ENCODE measurements at regions not wholly inside any gene's neighbourhood (a gene's known extent, or its start where the extent isn't known, plus 50 kb on each side); places are given as distances from the start of the nearest gene placed in this dataset.
A peak's percentile ranks its signal among the peaks of the same experiment; 100 is the strongest.

- Histone ChIP-seq H3K36me3 (ENCODE audit: low read depth) (no peaks in the 10 kb centered on the region), H3K4me1 (ENCODE audit: low read depth) (no peaks in the 10 kb centered on the region), H3K9me3 (peaks cover 33% of the 10 kb centered on the region), H3K4me3 (no peak overlapping the region)
- no peak for TF ChIP-seq CTCF (IDR thresholded peaks at IDR 0.05)
- intact Hi-C loops (cut with DNase I, micrococcal nuclease): no loop called here
- DNase-seq (no peak), ATAC-seq (no peak)
Measured at GRCh38 chr20:60286764-60287163, 328.5 kb downstream of the CDH26 start.

DNA sequence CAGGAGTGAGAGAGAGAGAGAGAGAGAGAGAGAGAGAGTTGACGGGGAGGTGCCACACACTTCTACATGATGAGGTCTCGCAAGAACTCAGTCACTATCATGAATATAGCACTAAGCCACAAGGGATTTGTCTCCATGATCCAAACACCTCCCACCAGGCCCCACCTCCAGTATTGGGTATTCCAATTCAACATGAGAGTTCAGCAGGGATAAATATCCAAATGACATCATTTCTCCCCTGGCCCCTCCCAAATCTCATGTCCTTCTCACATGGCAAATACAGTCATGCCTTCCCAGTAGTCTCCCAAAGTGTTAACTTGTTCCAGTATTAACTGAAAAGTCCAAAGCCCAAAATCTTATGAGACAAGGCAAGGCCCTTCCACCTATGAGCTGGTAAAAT is 330.7 kb downstream of the CDH26 start:
- no peaks in the 10 kb centered on the region for H3K4me1 ChIP-seq (ENCODE audit: low read depth)
- ATAC-seq (no peak), DNase-seq (no peak)
- intact Hi-C loops (cut with DNase I, micrococcal nuclease): no loop called here
- H3K36me3 ChIP-seq (ENCODE audit: low read depth): no peaks in the 10 kb centered on the region
- H3K4me3 ChIP-seq: no peak overlapping the region
- peaks cover 19% of the 10 kb centered on the region for H3K9me3 ChIP-seq
- TF ChIP-seq CTCF (IDR thresholded peaks at IDR 0.05): no peak

DNA sequence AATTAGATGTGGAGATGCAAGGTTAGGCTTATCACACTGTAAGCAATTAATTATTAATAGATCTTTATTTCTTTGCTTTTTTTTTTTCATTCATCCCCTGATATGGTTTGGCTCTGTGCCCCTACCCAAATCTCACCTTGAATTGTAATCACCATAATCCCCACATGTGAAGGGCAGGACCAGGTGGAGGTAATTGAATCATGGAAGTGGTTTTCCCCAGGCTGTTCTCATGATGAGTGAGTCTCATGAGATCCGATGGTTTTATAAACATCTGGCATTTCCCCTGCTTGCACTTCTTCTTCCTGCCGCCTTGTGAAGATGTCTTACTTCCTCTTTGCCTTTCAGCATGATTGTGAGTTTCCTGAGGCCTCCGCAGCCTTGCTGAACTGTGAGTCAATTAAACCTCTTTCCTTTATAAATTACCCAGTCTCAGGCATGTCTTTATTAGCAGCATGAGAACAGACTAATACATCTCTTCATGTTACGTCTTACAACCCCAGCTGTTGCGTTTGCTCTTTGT is 333.8 kb downstream of the CDH26 start:
- no peak for TF ChIP-seq CTCF (IDR thresholded peaks at IDR 0.05)
- DNase-seq (no peak), ATAC-seq (no peak)
- Histone ChIP-seq H3K9me3 (peaks cover 16% of the 10 kb centered on the region), H3K4me3 (no peak overlapping the region), H3K4me1 (ENCODE audit: low read depth) (no peaks in the 10 kb centered on the region), H3K36me3 (ENCODE audit: low read depth) (no peaks in the 10 kb centered on the region)
- intact Hi-C loops (cut with DNase I, micrococcal nuclease): no loop called here

- Histone ChIP-seq H3K36me3 (ENCODE audit: low read depth) (no peaks in the 10 kb centered on the region), H3K4me1 (ENCODE audit: low read depth) (no peaks in the 10 kb centered on the region), H3K4me3 (no peak overlapping the region), H3K9me3 (peaks cover 11% of the 10 kb centered on the region)
- intact Hi-C loops (cut with DNase I, micrococcal nuclease): no loop called here
- no peak for TF ChIP-seq CTCF (IDR thresholded peaks at IDR 0.05)
- no peak for ATAC-seq
- no peak for DNase-seq
Measured at GRCh38 chr20:60294632-60295031, 336.4 kb downstream of the CDH26 start.

GRCh38 chr20:60295214-60295613 is 337.0 kb downstream of the CDH26 start:
- H3K4me1 ChIP-seq (ENCODE audit: low read depth): no peaks in the 10 kb centered on the region
- no peaks in the 10 kb centered on the region for H3K36me3 ChIP-seq (ENCODE audit: low read depth)
- H3K9me3 ChIP-seq: peaks cover 5% of the 10 kb centered on the region
- no peak overlapping the region for H3K4me3 ChIP-seq
- TF ChIP-seq CTCF (IDR thresholded peaks at IDR 0.05): no peak
- DNase-seq (no peak), ATAC-seq (no peak)
- intact Hi-C loops (cut with DNase I, micrococcal nuclease): no loop called here

- no peaks in the 10 kb centered on the region for H3K4me1 ChIP-seq (ENCODE audit: low read depth)
- TF ChIP-seq CTCF (IDR thresholded peaks at IDR 0.05): no peak
- DNase-seq (no peak), ATAC-seq (peak; percentile 30)
- no peaks in the 10 kb centered on the region for H3K36me3 ChIP-seq (ENCODE audit: low read depth)
- no peak overlapping the region for H3K4me3 ChIP-seq
- intact Hi-C loops (cut with DNase I, micrococcal nuclease): no loop called here
- H3K9me3 ChIP-seq: no peaks in the 10 kb centered on the region
Measured at GRCh38 chr20:60297649-60298048, 339.4 kb downstream of the CDH26 start.
